HG02571 (cell line): ENCODE measurements at regions not wholly inside any gene's neighbourhood (a gene's known extent, or its start where the extent isn't known, plus 50 kb on each side); places are given as distances from the start of the nearest gene placed in this dataset.
"Not testable (repeated sequence)": the region's sequence is repeated elsewhere in the genome, so short reads cannot be mapped to it uniquely, and the experiment has no call there.

ENCODE experiments used
- ATAC-seq: cut with Tn5 transposase; IDR thresholded peaks from one replicate; pipeline ENCODE4 v1.9.1; 2021; ENCODE audit warnings: mild to moderate bottlenecking, moderate library complexity; ENCODE audit not compliant: unreplicated experiment

GRCh38 chr21:18114810-18115209 lies 129.8 kb upstream of the CHODL start:
- no peak for ATAC-seq

GRCh38 chr21:18104802-18105201 lies 139.8 kb upstream of the CHODL start:
- no peak for ATAC-seq

GRCh38 chr21:18096413-18096812 lies 148.2 kb upstream of the CHODL start:
- ATAC-seq, result not testable (repeated sequence)

- no peak for ATAC-seq
Observed at GRCh38 chr21:18089786-18090185, 154.8 kb upstream of the CHODL start.

GRCh38 chr21:18070392-18070791 lies 174.2 kb upstream of the CHODL start:
- no peak for ATAC-seq

GRCh38 chr21:18069875-18070274 lies 174.8 kb upstream of the CHODL start:
- no peak for ATAC-seq

GRCh38 chr21:18060402-18060801 lies 184.2 kb upstream of the CHODL start:
- ATAC-seq, result no peak

GRCh38 chr21:18058731-18059398 lies 185.8 kb upstream of the CHODL start:
- ATAC-seq, result no peak

- ATAC-seq, result no peak
Observed at GRCh38 chr21:18053151-18053550, 191.5 kb upstream of the CHODL start.

- ATAC-seq, result no peak
Observed at GRCh38 chr21:18049461-18049860, 195.2 kb upstream of the CHODL start.

GRCh38 chr21:18041012-18041411 lies 203.6 kb upstream of the CHODL start:
- ATAC-seq, result no peak

GRCh38 chr21:18030248-18030647 lies 211.1 kb upstream of the C21orf91 start:
- ATAC-seq, result no peak

- no peak for ATAC-seq
Observed at GRCh38 chr21:18026359-18026758, 207.2 kb upstream of the C21orf91 start.

GRCh38 chr21:18023711-18024110 lies 204.6 kb upstream of the C21orf91 start:
- no peak for ATAC-seq

- no peak for ATAC-seq
Observed at GRCh38 chr21:18023157-18023556, 204.0 kb upstream of the C21orf91 start.

- no peak for ATAC-seq
Observed at GRCh38 chr21:18007121-18007520, 188.0 kb upstream of the C21orf91 start.

- no peak for ATAC-seq
Observed at GRCh38 chr21:18006691-18007090, 187.5 kb upstream of the C21orf91 start.

- no peak for ATAC-seq
Observed at GRCh38 chr21:18002393-18002792, 183.2 kb upstream of the C21orf91 start.

- no peak for ATAC-seq
Observed at GRCh38 chr21:18000981-18001686, 182.0 kb upstream of the C21orf91 start.

GRCh38 chr21:17998599-17998998 lies 179.4 kb upstream of the C21orf91 start:
- not testable (repeated sequence) for ATAC-seq

GRCh38 chr21:17989780-17990179 lies 170.6 kb upstream of the C21orf91 start:
- no peak for ATAC-seq

GRCh38 chr21:17988102-17988437 lies 168.9 kb upstream of the C21orf91 start:
- ATAC-seq, result no peak
